Upper lobe of right lung (tissue), 1 donor: ENCODE measurements at regions not wholly inside any gene's neighbourhood (a gene's known extent, or its start where the extent isn't known, plus 50 kb on each side); places are given as distances from the start of the nearest gene placed in this dataset.

ENCODE experiments used
- ATAC-seq: fragments of 200-7000 bp; cut with Tn5 transposase; one replicate; pipeline ENCODE4 v1.9.1; 2020; ENCODE audit warnings: mild to moderate bottlenecking, moderate library complexity
- DNase-seq: peaks from one replicate; pipeline ENCODE4 v3.0.0-alpha.2; 2020
- H3K27ac ChIP-seq: fragments of 200-600 bp; one replicate; pipeline ENCODE4 v1.8.0; 2022
- H3K27me3 ChIP-seq: fragments of 200-600 bp; one replicate; pipeline ENCODE4 v1.8.0; 2022; ENCODE audit warnings: mild to moderate bottlenecking
- H3K36me3 ChIP-seq: fragments of 200-600 bp; one replicate; pipeline ENCODE4 v1.8.0; 2022
- H3K4me1 ChIP-seq: fragments of 200-600 bp; one replicate; pipeline ENCODE4 v1.8.0; 2022
- H3K4me3 ChIP-seq: fragments of 200-600 bp; one replicate; pipeline ENCODE4 v1.8.0; 2022; ENCODE audit warnings: mild to moderate bottlenecking
- H3K9me3 ChIP-seq: fragments of 200-600 bp; one replicate; pipeline ENCODE4 v1.8.0; 2022
- intact Hi-C: fragments of 100-400 bp; cut with DNase I; formaldehyde crosslinking; loops from one replicate; pipeline ENCODE4 v1.11.0; 2022
- TF ChIP-seq, protein P1 (sequence below): fragments of 200-600 bp; IDR thresholded peaks from one replicate; pipeline ENCODE4 v1.8.0; 2022; ENCODE audit warnings: antibody characterized with exemption
- donor health status: DM: no; HTN: yes; CAD: no; lungs with severe emphysema.

DNA sequence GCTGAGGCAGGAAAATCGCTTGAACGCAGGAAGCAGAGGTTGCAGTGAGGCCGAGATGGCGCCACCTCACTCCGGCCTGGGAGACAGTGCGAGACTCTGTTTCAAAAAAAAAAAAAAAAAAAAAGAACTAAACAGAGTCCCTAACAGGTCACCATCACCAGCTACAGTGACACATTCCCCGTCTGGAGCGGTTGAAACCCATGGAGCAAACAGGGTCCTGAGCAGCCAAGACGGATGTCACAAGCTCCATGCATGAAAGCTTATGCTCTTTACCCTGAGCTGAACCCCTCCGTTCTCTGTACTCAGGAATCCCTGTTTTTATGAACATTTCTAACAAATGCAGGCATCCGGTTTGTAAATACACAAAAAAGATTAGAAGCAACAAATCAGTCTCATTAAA, 55.9 kb upstream of the LAPTM4A start:
- Histone ChIP-seq H3K27me3 (peaks cover 4% of the 10 kb centered on the region), H3K27ac (no peak overlapping the region), H3K9me3 (no peaks in the 10 kb centered on the region), H3K4me3 (no peak overlapping the region), H3K36me3 (no peaks in the 10 kb centered on the region), H3K4me1 (no peaks in the 10 kb centered on the region)
- ATAC-seq, result no peak
- DNase-seq, result no peak
- intact Hi-C loops, result no loop called here
- TF ChIP-seq, protein P1, sequence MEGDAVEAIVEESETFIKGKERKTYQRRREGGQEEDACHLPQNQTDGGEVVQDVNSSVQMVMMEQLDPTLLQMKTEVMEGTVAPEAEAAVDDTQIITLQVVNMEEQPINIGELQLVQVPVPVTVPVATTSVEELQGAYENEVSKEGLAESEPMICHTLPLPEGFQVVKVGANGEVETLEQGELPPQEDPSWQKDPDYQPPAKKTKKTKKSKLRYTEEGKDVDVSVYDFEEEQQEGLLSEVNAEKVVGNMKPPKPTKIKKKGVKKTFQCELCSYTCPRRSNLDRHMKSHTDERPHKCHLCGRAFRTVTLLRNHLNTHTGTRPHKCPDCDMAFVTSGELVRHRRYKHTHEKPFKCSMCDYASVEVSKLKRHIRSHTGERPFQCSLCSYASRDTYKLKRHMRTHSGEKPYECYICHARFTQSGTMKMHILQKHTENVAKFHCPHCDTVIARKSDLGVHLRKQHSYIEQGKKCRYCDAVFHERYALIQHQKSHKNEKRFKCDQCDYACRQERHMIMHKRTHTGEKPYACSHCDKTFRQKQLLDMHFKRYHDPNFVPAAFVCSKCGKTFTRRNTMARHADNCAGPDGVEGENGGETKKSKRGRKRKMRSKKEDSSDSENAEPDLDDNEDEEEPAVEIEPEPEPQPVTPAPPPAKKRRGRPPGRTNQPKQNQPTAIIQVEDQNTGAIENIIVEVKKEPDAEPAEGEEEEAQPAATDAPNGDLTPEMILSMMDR, result no peak

DNA sequence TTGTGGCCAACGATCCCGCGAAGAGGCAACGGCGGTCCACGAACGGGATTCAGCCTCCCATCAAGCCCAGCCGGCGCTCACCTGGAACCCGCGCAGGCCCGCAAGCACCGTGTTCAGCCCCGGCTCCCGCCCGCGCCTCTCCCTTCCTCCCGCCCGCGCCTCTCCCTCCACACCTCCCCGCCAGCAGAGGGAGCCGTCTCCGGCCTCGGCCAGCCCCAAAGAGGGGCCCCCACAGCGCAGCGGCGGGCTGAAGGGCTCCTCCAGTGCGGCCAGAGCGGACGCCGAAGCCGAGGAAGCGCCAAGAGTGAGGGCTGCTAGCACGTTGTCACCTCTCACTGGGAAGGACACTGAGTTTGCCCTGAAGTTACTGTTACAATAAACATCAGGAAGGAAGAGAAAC, 55.3 kb upstream of the LAPTM4A start:
- peak; percentile 55 for ATAC-seq
- TF ChIP-seq, protein P1, result peak; percentile 50
- peak; percentile 78 for DNase-seq
- H3K27me3 ChIP-seq, result peaks cover 4% of the 10 kb centered on the region
- H3K4me1 ChIP-seq, result no peaks in the 10 kb centered on the region
- no peaks in the 10 kb centered on the region for H3K36me3 ChIP-seq
- H3K9me3 ChIP-seq, result no peaks in the 10 kb centered on the region
- peak overlapping the region; percentile 10 for H3K4me3 ChIP-seq
- intact Hi-C loops, result no loop called here
- H3K27ac ChIP-seq, result no peak overlapping the region

DNA sequence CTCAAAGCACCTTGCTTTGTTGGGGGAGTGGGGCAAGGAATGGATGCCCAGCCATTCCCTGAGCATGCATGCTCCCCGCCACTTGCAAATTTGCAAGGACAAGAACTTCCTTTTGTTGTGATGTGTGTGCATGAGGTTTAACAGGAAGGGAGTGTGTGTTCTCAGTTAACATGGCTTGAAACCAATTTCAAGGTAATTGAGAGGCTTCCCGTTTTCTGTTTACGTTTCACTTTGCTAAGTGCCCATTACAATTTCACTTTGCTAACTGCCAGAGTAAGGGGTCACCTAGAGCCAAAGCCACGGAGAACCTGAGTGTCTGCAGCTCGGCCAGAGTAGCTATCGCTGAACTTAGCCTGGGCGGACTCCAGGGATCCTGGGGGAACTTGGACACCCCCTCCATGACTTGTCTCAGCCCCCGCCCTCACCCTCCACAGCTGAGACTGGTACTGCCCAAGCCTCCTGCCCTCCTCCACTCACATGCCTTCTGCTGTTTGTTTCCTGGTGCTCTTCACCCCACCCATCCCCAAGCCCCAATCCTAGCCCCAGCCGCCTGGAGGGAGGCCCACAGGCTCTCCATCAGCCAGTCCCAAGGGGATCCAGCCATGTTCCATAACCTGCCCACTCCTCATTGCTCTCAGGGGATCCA, 53.6 kb upstream of the LAPTM4A start:
- Histone ChIP-seq H3K4me3 (peak overlapping the region; percentile 28), H3K27ac (peak overlapping the region; percentile 42), H3K27me3 (peaks cover 4% of the 10 kb centered on the region), H3K4me1 (no peaks in the 10 kb centered on the region), H3K9me3 (no peaks in the 10 kb centered on the region), H3K36me3 (no peaks in the 10 kb centered on the region)
- TF ChIP-seq, protein P1, result no peak
- ATAC-seq (peak; percentile 79), DNase-seq (no peak)
- intact Hi-C loops, result no loop called here

DNA sequence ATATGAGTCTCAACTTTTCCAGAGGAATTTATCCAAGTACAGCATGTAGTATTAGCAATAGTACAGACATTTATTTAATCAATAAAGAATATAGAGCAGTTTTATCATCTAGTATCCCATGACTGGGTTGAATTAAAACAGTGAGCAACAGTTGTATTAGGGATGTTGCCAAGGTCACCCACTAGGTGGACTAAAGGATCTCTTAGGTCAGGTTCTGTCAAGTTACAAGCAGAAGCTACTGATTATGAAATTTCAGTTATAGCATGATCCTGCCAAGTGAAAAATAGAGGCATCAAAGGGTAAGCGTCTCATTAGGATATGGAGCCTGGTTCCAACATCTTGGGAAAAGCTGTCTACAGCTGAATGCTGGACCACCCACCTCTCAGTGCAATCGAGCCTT, 52.1 kb upstream of the LAPTM4A start:
- peaks cover 4% of the 10 kb centered on the region for H3K27me3 ChIP-seq
- TF ChIP-seq, protein P1, result peak; percentile 30
- no peaks in the 10 kb centered on the region for H3K36me3 ChIP-seq
- H3K27ac ChIP-seq, result no peak overlapping the region
- no peaks in the 10 kb centered on the region for H3K9me3 ChIP-seq
- H3K4me3 ChIP-seq, result no peak overlapping the region
- ATAC-seq (peak; percentile 11), DNase-seq (no peak)
- no peaks in the 10 kb centered on the region for H3K4me1 ChIP-seq
- intact Hi-C loops, result no loop called here
